Hematopoietic multipotent progenitor cell treated with erythropoietin and hydrocortisone succinate and interleukin-3 and kit ligand, for 4 days (in vitro differentiated cells): ENCODE measurements at regions not wholly inside any gene's neighbourhood (a gene's known extent, or its start where the extent isn't known, plus 50 kb on each side); places are given as distances from the start of the nearest gene placed in this dataset.

Experiments used
- DNase-seq: peaks from one replicate; pipeline ENCODE4 v3.0.0-alpha.2; 2015

DNA sequence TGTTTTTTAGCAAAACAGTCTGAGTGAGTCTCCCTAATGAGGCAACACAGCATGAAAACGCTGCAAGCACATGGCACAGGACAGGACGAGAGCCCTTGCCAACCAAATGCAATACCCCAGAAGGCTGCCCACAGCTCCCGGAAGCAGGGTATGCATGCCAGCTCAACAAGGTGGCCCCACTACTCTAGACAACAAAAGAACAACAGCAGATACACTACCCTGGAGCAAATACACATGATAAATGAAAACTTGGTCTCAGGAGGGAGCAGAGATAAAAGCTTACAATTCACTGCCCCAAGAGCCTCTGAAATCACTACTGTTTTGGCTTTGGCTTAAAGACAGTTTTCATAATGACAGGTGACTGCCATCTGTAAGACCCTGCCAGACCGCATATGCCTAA, 785.4 kb upstream of the API5 start:
- no peak for DNase-seq

DNA sequence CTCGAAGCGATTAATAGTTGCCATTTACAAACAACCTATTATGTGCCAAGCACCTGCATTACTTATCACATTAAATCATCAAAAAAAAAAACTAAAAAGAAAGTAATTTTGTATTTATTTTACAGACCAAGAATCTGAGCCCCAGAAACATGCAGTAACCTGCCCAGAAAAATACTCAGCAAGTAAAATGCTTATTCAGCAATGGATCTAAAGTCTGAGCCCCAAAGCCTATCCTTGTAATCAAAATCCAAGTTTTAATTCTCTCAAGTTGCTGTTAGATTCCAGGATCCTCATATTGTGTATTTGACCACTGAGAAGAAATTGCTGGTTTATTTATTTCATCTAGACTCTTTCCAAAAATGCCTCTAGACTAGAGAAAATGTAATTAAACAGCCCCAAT, 783.3 kb upstream of the API5 start:
- DNase-seq: no peak

DNA sequence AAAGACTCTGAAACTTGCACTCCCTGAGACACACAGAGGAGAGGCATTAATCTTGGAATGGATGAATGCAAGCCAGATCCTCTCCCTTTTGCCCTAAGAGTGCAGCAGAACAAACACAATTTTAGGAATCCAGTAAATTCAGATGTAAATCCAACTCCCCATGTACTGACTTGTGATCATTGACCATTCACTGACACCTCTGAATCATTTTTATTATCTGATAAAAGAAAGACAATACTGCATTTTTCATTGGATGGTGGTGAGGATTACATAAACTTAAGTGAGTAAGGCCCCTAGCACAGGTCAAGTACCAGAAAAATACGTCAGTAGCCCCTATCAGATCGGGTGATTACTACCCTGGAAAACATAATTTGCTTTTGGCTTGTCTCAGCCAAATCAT, 782.9 kb upstream of the API5 start:
- no peak for DNase-seq

GRCh38 chr11:42536611-42537360, 775.0 kb upstream of the API5 start:
- no peak for DNase-seq

- no peak for DNase-seq
Observed at GRCh38 chr11:42542336-42542735, 769.5 kb upstream of the API5 start.

- no peak for DNase-seq
Observed at GRCh38 chr11:42543844-42544419, 767.9 kb upstream of the API5 start.

DNA sequence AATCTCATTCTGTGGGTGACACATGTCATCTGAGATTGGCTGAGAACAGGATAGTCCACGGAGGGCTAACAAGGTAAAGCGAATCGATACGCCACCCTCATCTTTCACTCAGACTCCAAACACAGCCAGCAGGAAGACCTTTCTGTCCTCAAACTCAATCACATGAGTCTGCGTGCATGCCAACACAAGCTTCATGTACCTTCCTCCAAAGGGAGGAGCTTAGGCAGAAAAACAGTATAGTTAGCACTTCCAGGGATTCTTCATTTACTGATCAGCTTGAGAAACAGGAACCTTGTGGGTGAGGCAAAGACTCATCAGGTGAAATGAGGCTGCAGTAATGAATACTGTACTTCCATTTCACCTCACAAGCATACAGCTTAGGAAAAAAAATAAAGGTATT, 767.1 kb upstream of the API5 start:
- no peak for DNase-seq

- no peak for DNase-seq
Observed at GRCh38 chr11:42545954-42546353, 765.8 kb upstream of the API5 start.

GRCh38 chr11:42552786-42553185, 759.0 kb upstream of the API5 start:
- no peak for DNase-seq

- DNase-seq: no peak
Observed at GRCh38 chr11:42555190-42555589, 756.6 kb upstream of the API5 start.

DNA sequence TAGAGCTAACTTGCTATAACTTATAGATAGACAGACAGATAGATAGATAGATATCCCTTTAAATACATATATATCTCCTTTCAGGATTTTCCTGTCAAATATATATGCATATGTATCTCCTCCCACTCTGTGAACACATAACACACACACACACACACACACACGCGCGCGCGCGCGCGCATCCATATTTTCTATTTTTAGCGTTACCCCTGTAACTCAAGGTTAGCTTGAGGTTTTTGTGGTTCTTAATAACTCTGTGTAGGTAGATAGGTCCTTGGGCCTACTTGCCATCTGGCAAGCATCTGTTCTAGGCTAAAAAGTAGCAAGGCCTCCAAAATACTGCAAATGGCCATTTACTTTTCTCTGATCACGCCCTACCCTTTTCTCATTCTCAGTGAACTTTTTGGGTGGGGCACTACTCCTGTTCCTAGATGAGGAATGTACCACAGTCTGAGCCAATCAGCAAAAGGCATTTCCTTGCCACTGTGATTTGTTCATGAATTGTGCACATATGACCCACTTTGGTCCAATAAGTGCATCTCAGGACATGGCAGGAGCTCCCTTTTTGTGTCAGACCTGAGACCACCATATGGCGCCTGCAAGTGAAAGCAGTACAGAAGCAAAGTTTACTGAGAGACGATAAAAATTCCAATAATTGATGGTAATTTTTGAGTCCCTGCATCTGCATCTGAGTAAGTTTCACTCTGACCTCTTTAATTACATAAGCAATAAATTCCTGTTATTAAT, 740.5 kb upstream of the API5 start:
- no peak for DNase-seq

GRCh38 chr11:42571878-42572610, 739.8 kb upstream of the API5 start:
- DNase-seq: peak; percentile 22

- no peak for DNase-seq
Observed at GRCh38 chr11:42576318-42576717, 735.5 kb upstream of the API5 start.

- no peak for DNase-seq
Observed at GRCh38 chr11:42589286-42589685, 722.5 kb upstream of the API5 start.

DNA sequence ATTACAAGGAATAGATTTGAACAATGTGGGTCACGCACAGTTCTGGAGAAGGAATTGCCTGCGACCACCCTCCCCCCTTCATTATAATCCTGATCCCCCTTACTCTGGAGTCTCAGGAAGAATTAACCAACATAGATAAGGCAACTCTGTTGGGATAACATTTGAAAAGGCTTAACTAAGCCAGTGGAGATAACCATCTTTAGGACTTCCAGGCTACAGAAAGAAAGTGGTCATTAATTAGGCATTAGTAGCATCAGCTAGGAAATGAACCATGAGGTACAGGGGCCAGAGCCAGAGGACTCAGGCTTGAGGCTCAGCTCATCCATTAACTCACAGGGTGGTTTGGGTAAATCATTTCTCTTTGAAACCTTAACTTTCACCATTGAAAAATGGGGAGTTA, 720.0 kb upstream of the API5 start:
- DNase-seq: no peak

GRCh38 chr11:42593441-42593840, 718.4 kb upstream of the API5 start:
- DNase-seq: no peak

DNA sequence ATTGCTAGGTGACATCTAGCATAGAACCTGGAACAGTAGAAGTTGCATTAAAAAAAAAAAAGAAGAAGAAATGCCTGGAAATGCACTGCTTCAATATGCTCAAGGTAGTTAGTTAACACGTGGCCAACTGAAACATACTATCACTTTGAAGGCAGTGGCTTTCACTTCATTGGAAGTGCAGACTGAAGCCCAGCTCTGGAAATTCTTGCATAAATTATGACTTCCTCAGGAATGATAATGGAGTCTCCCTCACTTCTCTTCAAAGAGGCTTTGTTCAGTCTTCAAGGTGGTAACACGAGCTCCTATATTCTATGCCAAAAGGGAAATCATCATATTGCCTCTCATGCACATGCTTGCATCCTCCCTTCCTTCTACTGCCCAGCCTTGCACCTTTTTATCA, 715.9 kb upstream of the API5 start:
- no peak for DNase-seq

GRCh38 chr11:42596576-42597145, 715.1 kb upstream of the API5 start:
- DNase-seq: no peak

DNA sequence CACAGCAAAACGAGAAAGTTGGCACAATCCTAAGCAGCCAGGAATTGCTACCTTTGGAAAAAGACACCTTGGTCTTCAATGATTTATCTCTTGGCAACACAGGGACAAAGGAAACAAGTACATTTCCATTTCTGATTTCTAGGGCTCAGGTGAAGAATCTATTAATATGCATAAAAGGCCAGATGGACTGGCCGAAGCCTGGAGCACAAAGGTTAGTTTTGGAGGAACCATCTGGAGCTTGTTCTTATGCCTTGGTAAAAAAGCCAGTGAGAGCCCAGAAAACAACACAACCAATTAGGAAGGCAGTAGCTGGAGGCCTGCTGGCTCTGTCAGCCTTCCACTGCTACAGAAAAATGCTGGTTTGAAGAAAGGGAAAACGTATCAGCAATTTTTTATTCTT, 713.5 kb upstream of the API5 start:
- DNase-seq: no peak

DNA sequence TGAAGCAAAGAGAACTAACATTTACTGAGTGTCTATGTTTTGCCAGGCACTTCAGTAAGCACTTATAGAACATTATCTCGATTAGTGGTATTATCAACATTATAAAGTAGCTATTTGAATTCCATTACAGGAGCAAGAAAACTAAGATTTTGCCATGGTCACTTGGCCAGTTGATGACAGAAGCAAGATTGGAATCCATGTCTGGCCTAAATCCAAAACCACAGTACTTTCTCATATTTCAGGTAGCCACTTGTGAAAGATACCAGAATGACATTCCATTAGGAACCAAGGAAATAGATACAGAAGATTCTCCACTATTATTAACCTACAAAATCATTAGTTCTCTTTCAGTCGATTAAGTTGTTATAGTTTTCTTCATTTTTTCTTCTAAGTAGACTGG, 691.0 kb upstream of the API5 start:
- no peak for DNase-seq

- DNase-seq: no peak
Observed at GRCh38 chr11:42625757-42626665, 685.8 kb upstream of the API5 start.

DNA sequence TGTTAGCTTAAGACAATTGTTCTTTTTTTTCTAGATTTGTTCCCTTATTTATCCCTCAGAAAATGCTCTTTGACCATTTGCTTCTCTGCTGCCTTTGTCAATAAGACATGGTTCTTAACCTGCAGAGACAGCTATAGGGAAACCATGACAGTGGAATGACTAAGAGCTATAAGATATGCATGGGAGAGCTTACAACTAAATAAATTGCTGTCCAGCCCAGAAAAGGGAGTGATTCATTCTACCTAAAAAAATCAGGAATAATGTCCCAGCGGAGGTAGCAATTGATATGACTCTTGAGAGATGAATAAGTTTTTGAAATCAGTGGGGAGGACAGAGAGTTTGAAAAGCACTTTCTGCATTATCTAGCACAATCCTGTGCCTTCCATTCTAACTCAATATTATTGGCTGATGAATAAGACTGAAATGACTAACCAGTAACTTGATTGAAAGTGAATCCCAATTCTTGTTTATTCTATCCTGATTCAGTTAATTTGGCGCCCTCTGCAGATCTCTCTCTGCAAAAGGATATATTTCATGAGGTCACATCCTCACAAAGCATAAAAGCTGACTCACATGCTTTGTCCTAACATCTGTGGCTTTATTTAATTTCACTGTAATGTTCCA, 680.5 kb upstream of the API5 start:
- peak; percentile 42 for DNase-seq
